OCI-LY7 (cell line): ENCODE measurements at regions not wholly inside any gene's neighbourhood (a gene's known extent, or its start where the extent isn't known, plus 50 kb on each side); places are given as distances from the start of the nearest gene placed in this dataset.

Source experiments
- EZH2phosphoT487 ChIP-seq: fragments of 200-600 bp; sonication (generic); IDR thresholded peaks from 2 replicates; pipeline ENCODE4 v1.6.1; 2018; ENCODE audit warnings: low read depth, borderline replicate concordance, mild to moderate bottlenecking, mixed run types, antibody characterized with exemption, low read length, moderate library complexity, mixed read lengths
- TF ChIP-seq, protein P1 (sequence below): fragments of 200-600 bp; sonication (generic); conservative IDR thresholded peaks from 2 replicates; pipeline ENCODE4 v1.5.1; 2014; ENCODE audit warnings: mild to moderate bottlenecking, antibody characterized with exemption, low read length, moderate library complexity, mixed read lengths

GRCh38 chr9:115275753-115276152, 157.8 kb upstream of the TNC start:
- TF ChIP-seq, protein P1, sequence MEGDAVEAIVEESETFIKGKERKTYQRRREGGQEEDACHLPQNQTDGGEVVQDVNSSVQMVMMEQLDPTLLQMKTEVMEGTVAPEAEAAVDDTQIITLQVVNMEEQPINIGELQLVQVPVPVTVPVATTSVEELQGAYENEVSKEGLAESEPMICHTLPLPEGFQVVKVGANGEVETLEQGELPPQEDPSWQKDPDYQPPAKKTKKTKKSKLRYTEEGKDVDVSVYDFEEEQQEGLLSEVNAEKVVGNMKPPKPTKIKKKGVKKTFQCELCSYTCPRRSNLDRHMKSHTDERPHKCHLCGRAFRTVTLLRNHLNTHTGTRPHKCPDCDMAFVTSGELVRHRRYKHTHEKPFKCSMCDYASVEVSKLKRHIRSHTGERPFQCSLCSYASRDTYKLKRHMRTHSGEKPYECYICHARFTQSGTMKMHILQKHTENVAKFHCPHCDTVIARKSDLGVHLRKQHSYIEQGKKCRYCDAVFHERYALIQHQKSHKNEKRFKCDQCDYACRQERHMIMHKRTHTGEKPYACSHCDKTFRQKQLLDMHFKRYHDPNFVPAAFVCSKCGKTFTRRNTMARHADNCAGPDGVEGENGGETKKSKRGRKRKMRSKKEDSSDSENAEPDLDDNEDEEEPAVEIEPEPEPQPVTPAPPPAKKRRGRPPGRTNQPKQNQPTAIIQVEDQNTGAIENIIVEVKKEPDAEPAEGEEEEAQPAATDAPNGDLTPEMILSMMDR = no peak
- no peak for TF ChIP-seq EZH2phosphoT487
